ENCODE measurements at regions not wholly inside any gene's neighbourhood (a gene's known extent, or its start where the extent isn't known, plus 50 kb on each side); places are given as distances from the start of the nearest gene placed in this dataset.

DNA sequence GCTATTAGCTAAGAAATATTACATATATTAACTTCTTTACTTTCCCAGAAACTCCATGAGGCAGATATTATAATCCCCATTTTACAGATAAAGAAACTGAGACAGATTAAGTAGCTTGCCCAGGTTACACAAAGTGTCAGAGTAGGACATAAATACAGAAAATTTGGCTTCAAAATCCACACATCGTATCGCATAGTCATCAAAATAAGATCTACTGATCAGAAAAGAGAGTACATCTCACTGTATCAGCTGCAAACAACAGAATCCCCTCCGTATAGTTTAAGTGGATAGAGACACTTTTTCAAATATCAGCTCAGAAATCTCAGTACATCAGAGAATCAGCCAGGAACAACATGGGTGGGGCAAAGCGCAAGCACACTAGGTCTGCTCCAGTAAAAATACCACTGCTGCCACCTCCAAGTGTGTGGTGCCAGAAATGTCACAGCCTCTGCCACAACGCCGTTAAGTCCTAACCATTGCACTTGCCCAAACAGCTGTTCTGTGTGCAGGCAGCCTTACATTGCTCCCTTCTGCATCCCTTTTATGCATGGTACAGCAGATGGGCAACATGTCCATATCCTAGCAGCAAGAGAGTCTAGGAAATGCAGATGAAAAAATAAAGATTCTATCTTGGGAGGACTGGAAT is 204.8 kb downstream of the KLF12 start:
- no peak for DNase-seq

DNA sequence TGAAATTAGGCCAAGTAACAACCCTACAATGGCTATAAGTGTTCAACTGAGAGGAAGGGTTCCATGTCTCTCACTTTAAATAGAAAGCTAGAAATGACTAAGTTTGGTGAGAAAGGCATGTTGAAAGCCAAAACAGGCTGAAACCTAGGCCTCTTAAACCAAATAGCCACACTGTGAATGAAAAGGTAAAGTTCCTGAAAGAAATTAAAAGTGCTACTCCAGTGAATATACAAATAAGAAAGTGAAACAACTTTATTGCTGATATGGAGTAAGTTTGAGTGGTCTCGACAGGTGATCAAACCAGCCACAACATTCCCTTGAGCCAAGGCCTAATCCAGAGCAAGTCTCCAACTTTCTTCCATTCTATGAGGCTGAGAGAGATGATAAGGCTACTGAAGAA is 209.6 kb downstream of the KLF12 start:
- no peak for DNase-seq

DNA sequence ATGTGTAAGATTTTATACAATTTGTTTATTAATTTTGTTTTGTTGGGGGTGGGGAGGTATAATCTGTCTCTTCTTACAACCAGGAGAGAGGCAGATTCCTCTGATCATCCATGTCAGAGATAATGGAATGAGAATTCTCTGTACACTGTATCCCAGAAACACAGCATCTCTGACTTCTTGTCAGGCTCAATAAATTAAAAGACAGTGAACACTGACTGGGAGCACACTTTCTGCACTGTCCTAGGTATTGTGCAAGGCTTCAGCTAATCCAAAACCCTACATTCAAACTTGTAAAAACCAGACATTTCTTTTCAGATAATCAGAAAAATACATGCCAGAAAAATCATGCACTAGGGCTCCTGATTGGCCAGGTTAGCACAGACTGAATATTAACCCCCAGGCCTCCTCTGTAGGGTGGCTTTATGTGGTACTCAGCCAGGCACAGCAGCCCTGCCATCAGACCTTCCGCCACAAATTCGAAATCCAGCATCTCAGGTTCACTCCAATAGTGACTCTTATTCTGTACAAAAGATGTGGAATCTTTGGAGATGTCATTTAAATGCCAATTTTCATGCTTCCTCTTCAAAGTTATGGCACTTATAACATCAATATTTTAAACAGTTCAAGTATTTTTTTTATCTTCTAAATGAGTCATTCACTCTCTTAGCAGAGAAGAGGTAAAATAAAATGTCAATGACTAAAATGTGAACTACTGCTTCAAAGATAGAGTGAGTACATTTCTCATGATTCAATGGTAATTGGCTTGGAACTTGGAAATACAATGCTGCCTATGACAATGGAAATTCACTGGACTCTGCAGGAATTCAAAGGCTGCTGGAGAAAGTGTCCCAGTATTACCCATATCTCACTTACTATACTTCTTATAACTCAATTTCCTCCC is 211.5 kb downstream of the KLF12 start:
- DNase-seq, result no peak

DNA sequence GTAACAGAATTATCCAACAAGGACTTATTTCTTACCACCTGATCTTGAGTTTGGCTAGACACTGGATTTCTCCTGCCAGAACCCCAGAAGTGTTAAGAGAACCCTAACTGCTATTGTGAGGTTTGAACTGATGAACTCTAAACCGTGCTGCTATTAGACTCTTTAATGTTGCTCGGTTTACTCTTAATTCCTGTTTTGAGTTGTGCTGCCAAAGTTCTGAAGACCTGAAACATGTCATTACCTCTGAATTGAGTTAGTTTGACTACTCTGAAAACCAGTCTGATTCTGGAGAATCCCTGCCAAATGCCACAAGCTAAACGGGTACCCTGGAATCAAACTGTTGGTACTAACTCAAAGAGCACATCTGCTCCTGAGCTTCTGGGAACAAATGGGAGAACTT is 215.5 kb downstream of the KLF12 start:
- DNase-seq, result no peak

DNA sequence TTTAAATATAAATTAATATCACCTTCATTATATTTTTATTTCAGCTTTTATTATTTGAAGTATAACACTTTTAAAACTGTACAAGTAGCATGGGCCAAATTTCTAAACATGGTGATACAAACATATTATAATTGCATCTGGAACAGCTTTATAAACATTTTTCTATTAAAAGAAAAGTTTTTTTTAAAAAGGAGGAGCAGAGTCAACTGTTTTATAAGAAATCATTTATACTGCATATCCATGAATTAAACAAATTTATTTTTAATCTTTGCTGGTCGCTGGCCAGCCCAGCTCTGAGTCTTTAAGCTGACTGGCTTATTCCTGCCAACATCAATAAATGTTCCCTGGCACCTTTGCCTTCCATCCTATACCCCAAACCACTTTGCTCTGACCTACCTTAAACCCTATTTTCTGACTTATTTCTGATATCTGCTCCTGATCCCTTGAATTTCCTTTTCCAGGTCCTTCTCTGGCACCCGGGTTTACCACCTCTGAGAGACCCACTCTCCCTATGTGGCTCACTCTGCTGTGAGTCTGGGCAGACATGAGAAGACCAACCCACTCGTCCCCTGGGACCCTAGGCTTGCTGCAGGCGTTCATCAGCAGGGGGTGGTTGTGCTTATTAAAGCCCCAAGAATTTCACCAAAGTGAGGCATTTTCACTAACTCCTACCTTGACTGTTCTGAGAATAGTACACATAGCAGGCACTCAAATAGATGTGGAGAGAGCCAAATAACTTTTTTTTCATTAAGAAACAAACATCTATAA is 220.3 kb downstream of the KLF12 start:
- no peak for DNase-seq

DNA sequence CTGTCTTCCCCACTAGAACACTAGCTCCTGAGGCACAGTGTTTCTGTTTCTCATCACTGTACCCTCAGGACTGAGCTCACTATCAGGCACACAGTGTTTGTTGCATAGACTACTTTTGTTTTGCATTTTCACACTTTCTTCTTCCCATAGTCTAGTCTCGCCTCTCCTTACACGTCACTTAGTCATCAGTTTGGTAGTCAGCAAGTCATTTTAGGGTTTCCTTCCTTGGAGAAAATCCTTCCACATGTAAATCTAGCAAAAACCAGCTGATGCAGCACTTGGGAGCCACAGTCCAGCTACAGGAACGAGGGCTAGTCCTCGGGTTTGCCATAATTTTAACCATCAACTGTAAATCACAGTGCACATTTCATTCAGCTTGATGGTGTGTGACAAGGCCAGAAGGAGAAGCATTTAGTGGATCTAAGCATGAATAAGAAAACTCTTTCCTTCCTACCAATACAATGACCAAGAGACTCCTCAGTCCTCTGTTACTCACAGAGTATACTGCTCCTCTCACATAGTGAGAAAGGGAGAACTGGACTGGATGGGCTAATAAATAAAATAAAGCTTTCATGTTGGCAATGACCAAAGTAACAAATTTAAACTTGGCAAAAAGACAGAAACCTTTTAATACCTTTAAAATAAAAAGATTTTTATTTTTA is 221.0 kb downstream of the KLF12 start:
- DNase-seq, result no peak

DNA sequence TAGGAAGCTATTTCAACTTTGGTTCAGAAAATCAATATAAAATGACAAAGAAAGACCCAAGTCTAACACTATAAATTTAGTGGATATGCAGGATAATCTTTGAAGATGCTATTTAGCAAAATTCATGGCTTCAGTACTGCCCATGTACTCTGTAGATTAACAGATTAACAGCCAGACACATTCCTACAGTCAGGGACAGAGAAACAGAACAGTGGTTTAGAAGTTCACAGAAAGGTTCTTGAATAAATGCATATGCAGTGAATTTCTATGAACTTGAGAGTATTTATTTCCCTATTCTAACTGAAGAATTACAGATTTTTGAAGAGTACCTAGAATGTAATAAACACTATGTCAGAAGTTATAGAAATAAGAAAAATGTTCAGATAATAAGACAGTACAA is 222.8 kb downstream of the KLF12 start:
- no peak for DNase-seq

DNA sequence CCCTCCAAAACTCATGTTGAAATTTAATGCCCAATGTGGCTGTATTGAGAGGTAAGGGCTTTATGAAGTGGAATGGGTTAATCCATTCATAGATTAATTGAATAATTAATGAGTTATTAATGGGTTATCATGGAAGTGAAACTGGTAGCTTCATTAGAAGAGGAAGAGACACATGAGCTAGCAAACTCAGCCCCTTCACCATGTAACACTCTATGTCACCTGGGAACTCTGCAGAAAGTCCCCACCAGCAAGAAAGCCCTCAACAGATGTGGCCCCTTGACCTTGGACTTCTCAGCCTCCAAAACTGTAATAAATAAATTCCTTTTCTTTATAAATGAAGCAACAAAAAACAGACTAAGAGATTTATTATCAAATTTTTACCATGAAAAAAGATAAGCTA is 223.5 kb downstream of the KLF12 start:
- no peak for DNase-seq

DNA sequence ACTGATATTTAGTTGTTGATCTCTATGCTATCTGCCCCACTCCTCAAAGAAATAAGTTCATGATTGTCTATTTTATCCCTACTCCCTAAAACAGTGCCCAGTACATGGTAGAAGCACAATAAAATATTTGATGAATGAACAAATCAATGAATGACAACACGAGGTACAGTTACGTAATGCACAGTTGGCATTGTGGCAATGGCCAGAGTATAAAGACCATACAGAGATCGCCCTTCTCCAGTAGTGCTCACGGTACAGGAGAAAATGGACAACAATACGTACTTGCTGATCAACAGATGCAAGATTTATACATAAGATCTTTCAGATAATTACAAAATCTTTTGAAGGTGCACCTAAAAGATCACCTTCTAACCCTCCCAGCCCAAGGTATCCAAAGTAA is 225.4 kb downstream of the KLF12 start:
- no peak for DNase-seq

DNA sequence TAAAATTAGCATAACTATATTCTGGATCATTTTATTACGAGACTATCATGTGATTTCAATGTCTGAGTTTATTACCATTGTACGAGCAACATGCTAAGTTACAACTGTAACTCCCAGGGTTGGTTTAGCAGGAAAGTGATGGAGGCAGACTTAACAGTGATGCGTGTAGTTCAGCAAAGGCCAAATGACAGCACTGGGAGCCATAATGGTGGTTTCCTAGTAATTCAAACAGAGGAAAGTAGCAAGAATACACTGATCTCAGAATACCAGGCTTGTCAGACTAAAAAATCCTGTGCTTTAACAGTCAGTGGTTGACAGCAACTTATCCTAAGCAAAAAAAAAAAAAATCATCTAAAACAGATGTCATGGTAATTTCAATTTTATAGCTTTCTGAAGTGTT is 229.6 kb downstream of the KLF12 start:
- DNase-seq, result no peak

DNA sequence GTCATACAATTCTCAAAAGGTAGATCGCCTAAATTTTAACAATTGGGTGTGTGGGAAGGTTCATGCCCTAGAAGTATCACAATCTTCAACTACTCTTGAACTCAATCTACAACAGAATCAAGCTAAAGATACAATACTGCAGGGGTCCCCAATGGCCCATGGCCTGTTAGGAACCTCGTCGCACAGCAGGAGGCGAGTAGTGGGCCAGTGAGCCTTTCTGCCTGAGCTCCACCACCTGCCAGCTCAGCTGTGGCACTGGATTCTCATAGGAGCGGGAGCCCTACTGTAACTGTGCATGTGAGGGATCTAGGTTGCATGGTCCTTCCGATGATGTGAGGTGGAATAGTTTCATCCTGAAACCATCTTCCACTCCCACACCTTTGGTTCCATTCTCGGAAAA is 230.6 kb downstream of the KLF12 start:
- no peak for DNase-seq

DNA sequence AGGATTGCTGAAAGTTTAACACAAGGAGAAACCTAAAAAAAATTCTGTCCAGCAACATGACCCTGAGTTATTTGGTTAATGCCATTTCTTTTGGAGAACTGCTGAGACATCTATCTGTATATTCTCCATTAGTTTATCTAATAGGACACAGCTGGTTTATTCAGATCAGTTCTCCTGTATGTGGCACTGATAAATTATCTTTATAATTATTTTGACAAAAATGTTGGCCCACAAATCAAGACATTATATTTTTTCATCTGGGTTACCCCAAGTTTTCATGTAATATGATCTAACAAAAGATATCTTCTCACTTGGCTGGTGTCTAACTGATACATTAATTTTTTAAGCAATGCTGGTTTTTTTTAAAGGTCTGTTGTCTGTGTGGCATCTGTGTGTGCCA is 231.4 kb downstream of the KLF12 start:
- DNase-seq, result no peak

DNA sequence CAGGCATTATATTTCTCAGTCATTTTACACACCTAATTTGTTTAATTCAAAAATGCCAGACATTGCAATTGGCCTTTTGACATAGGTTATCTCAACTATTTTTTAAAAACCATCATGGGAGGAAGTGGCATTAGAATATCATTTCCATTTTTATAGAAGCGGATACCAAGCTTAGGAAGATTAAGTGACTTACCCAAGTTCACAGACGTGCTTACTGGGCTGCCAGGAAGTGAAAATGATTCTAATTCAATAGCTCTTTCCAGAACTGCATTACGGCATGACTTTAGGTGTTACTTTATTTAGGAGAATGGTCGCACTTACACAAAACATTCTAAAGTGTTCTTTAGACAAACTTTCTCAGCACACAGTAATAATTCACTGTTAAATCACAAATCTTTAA is 231.9 kb downstream of the KLF12 start:
- no peak for DNase-seq

DNA sequence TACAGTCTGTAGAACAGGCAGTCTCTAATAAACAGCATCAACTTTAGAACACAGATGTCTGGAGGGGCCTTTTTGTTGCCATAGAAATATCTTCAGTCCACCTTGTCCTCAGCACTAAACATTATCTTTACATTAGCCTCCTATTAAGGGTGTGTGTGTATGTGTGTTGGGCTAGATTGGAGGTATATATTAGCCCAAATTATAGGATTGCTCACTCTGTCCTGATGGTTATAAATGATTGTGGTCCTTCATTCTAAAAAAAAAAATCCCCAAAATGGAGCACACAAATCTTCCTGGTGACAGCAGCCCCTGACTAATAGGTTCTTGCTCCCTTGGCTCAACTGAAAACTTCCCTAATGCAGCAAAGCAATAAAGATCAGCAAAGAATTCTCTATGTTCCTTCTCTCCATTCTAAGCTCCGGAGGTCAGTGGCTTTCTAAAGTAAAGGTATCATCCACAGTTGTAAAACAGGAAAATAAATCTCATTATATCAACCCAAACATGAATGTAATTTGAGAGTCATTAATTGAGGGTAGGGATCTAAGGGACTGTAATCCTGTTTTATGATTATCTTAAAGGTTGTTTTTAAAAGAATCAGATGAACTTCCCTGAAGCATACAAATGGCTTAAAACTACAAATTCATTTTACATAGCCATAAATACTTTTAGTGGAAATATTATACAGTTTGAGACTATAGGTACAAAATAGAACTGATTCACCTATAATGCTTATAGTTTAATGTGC is 232.7 kb downstream of the KLF12 start:
- no peak for DNase-seq

DNA sequence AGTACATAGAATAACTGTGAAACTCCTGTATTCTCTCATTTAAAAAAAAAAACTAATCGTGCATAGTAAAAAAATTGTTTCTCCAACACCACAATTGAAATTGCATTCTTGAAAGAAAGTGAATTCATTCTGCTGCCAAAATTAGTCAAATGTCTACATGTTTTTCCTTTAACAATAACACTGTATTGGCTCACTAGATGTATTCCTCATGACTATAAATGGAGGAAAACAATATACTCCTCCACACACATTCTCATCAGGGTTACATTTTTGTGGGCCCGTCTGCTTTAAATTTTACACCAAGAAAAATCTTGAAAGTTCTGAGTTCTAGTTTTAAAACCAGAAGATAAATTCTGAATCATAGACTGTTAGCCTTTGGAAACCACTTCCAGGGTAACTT is 233.6 kb downstream of the KLF12 start:
- DNase-seq, result no peak

DNA sequence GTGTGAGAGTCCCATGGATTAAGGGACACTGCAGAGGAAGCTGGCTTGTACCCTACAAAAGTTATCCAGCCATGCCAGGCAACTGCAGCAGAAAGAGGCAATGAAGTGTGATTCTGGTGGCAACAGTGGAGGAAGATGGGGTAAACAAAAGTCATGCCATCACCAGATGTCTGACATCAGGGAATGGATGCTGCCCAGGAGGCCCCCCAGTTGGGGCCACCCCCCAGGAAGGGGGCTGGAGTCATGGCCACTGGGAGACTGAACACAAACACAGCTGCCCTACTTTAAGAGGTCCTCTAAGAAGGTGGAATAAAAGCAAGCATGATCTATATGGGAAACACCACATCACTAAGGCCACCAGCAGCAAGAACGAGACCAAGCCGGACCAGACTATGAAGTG is 235.3 kb downstream of the KLF12 start:
- DNase-seq, result no peak

DNA sequence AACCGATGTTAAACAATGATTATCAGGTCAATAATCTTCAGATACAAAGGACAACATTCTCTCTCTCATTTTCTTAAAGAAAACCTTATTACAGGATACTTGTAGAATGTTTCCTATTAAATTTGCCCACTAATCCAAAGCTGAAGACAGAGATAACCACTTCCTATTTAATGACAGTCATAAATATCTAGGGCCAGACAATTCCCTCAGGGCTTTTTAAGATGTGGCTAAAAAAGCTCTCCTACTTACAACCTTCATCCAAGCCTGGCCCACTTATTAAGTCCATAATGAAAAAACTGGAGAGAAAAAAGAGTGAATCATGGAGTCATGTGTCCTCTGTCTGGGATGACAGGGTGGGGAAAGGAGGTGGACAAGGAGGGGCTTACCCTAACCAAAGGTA is 235.9 kb downstream of the KLF12 start:
- no peak for DNase-seq

DNA sequence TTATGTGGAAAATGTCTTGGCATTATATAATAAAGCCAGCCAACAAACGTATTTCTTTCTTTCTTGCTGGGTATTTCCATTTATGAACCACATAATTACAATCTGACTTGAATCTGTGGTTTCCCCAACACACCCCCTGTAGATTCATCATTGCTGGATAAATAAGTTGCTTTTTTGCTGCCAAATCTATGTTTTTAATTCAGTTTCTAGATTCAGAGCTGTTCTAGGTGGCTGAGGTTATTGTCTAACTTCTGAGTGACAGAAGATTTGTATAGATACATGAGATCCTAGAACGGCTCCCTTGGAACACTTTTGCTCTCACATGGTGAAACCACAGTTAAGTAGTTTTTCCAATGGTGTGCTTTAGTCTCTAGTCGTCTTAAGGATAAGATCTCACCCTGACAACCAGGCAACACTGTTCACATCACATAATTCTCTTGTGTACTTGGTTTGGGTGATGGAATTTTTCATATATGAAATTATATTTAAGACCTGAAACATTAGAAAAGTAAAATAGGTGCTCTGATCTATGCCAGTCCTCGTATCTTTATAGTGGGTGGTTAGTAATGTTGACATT is 239.1 kb downstream of the KLF12 start:
- no peak for DNase-seq

DNA sequence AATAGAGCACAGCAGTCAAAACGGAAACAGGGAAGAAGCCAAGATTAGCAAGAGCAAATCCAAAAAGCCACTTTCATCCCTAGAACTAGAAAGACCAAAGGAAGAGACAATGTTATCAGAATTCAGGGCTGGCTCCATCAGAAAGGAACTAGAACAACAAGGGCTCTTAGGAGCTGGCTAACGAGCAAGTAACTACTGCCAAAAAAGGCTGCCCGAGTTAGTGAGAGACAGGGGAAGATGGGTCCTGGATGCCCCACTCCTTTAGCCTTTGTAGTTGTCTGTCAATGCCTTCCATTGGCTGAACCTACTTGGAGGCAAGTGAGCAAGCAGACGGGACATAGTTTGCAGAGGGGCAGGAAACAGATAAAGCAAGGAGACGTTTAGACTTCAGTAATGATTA is 240.4 kb downstream of the KLF12 start:
- no peak for DNase-seq

DNA sequence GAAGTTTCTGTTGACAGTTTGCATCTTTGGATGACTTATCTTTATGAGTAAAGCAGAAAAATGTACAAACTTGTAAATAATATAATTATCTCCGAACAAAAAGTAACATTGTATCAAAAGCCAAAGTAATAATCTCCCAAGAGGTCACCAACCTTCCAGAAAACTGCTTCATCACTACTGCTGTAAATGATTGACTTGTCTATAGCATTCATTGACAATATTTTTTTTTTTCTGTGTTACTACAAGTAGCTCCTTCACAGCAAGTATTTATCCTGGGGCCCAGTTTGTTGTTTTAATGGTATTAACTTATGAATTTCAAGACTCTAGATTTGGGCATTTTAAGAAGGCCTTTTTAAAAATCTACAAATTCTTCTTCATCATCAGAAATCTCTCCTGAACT is 242.4 kb downstream of the KLF12 start:
- no peak for DNase-seq

DNA sequence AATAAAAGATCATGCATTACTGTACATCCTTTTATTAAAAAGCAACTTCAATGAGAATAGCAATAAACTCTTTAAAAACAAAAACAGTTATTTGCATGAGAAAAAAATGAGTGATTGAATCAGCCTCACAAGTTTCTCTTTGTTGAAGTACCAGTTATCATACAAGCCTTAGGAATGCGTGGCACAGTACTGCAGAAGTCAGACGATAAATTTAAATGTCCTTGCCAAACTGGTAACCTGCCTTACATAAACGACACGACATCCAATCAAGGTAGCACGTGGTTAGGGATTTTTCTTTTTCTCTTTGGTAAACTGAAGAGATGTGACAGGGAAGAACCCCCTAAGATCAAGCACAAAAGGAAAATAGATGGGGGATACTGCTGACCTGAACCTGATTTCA is 251.0 kb downstream of the KLF12 start:
- no peak for DNase-seq

DNA sequence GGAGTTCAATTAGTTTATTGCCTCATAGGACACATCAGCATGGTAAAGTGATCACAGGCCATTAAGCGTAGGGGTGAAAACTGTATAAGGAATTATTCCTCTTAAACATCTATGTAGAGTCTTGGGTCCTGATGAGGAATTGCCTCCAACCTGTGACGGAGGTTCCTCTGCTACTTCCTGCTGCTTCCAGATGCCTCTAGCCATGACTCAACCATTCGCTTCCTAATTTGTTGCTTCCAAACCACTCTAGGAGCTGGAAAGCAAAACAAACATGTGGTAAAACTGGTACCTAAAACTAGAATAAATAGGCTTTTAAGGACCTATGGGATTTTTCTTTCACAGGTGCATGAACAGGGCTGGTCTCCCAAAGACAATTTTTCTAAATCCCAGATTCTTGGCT is 253.8 kb downstream of the KLF12 start:
- no peak for DNase-seq
